DMS53 treated with DMSO at 0.1 percent for 48 hours (cell line): ENCODE measurements at regions not wholly inside any gene's neighbourhood (a gene's known extent, or its start where the extent isn't known, plus 50 kb on each side); places are given as distances from the start of the nearest gene placed in this dataset.
"Not testable (repeated sequence)": the region's sequence is repeated elsewhere in the genome, so short reads cannot be mapped to it uniquely, and the experiment has no call there.

Experiments
- DNase-seq: peaks from one replicate; lab custom pipeline; 2025; ENCODE audit not compliant: unreplicated experiment; lab: John Stamatoyannopoulos, UW

DNA sequence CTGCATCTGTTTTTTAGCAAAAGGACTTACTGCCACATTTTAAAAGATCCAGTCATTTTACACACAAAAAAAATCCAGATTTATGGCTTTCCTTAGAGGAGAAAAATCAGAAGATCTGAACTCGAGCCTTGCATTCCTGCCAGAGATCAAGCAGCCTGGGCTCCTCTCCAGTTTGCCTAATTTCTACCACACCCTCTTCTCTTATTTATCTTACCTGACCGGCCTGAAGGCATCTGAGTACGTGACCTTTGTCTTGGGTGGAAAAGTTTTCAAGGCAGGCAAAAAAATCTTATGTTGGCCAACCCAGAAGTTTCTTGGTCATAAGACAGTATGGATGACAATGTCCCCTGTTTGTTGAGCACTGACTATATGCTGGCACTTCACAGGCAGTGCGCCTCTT lies 60.3 kb downstream of the CHRD start:
- no peak for DNase-seq

GRCh38 chr3:184441202-184441900 lies 61.5 kb downstream of the CHRD start:
- DNase-seq, result no peak

DNA sequence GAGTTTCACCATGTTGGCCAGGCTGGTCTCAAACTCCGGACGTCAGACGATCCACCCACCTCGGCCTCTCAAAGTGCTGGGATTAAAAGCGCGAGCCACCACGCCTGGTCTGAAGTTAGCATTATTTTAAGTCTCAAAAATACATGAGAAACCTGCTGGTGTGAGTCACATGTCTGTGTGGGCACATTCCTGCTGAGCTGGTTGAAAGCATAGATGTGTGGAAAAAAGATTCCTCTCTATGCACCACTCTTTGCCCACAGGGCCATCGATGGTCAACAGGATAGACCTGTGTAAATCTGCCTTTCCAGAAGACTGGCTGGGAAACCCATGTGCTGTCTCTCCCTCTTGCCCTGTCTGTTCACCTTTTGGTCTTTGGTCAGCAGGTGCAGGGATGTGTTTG lies 63.5 kb downstream of the CHRD start:
- DNase-seq, result no peak

GRCh38 chr3:184443831-184444230 lies 64.0 kb downstream of the CHRD start:
- DNase-seq, result no peak

DNA sequence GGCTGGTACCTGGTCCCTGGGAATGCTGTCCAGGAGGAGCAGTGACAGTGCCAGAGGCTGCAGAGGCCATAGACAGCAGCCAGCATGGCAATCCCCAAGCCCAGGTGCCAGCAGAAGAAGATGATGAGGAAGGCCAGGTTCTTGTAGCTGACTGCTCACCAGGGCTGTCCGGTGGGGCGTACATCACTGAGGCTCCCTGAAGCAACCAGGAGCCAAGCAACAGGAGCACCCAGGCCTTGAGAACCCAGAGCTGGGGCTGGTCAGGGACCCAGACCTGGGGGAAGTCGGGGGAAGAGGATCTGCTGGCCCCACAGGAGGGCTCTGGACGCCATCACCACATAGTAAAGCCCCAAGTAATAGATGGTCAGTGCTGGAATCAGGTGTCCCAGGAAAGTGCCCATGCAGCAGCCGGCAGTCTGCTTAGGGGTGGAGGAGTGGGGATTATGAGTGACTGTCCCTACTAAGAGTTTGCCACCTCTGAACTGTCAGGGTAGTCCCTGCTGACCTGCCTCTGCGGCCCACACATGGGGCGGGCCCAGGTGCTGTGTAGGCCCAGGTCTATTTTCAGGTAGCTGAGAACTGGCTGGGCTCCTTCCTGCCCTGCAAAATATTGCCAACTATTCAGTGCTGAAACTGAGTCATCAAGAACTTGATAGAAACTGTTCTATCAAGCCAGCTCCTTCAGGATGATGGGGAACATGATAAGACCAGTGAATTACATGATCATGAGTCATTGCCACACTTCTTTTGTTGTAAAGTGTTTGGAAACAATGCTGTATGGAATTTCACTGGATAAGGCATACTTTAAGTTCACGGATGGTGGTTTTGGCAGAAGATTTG lies 68.7 kb downstream of the CHRD start:
- DNase-seq, result no peak

- no peak for DNase-seq
Observed at GRCh38 chr3:184449161-184449515, 69.3 kb downstream of the CHRD start.

DNA sequence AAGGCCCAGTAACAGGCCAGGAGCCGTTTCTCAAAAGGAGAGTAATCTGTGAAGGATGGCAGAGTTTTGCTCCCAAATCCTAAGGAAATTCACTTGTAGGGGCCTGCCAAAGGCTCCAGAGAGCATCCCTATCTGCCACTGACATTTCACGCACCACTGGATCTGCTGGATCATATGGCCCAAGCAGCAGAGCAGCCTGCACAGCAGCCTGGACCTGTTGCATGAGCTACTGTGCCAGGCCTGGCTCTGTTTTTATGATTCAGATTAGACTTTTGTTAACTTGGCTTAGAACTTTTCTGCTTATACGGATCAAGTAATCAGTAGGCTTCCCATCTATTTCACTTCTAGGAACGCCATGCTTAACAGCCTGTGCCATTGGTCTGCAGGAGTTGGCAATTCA lies 70.7 kb downstream of the CHRD start:
- no peak for DNase-seq

DNA sequence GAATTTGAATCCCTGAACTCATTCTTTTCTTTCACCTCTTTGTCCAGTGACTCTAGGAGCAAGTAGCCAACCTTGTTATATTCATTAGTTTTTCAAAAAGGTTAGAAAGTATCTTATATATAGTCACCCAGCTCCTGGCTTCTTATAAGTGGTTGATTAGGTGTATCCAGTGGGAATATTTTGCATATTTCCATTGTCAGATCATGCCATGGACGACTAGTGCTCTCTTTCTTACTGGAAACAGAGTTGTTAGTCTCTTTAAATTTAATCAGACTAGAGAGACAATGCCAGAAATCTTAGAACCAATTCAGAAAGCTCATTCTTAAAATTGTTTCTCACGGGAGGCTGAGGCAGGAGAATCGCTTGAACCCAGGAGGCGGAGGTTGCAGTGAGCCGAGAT lies 73.4 kb downstream of the CHRD start:
- DNase-seq, result no peak

DNA sequence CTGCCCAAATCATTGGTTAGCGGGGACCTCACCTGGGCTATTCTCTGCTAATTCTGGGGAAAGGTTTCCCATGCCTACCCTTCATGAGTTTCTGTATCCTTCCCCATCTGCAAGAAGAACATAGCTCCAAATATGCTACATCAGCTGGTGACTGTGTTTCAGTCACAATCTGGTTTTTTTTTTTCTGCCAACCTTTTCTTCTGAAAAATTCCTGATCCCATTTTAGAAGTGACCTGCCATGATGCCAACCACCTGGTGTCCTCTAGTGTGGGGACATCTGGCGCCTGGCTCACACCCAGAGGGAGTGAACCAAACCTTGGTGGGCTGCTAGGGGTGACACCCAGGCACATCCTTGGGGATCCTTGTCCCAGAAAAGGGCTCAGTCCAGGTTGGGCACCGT lies 76.1 kb downstream of the CHRD start:
- no peak for DNase-seq

GRCh38 chr3:184456476-184456875 lies 76.6 kb downstream of the CHRD start:
- DNase-seq, result no peak

- no peak for DNase-seq
Observed at GRCh38 chr3:184457329-184457728, 77.5 kb downstream of the CHRD start.

DNA sequence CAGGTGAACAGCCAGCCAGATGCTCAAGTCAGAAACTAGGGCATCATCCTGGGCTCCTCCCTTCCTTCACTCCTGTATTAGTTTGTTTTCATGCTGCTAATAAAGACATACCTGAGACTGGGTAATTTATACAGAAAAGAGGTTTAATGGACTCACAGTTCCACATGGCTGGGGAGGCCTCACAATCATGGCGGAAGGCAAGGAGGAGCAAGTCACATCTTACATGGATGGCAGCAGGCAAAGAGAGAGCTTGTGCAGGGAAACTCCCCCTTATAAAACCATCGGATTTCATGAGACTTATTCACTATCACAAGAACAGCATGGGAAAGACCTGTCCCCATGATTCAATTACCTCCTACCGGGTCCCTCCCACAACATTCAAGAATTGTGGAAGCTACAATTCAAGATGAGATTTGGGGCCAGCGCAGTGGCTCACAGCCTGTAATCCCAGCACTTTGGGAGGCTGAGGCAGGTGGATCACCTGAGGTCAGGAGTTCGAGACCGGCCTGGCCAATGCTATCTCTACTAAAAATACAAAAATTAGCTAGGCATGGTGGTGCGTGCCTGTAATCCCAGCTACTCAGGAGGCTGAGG lies 78.0 kb downstream of the CHRD start:
- DNase-seq, result not testable (repeated sequence)

DNA sequence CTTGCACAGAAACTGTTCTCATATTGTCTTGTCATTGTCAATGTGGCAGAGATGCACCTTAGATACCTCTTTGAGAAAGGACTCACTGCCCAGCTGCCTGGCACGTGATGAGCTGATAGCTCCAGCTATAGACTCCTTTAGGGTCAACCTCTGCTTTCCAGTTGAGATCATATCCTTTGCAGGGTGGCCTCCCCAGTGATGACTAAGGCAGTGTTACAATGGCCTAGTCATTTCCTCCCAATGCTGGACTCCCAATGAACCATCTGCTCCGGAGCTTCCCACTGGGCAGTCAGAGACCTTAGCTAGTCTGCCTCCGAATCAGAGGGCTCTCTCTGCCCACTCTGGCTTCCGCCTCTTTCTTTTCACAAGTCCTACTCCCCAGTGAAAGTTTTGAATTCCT lies 79.5 kb downstream of the CHRD start:
- no peak for DNase-seq

GRCh38 chr3:184460276-184460675 lies 80.4 kb downstream of the CHRD start:
- no peak for DNase-seq

DNA sequence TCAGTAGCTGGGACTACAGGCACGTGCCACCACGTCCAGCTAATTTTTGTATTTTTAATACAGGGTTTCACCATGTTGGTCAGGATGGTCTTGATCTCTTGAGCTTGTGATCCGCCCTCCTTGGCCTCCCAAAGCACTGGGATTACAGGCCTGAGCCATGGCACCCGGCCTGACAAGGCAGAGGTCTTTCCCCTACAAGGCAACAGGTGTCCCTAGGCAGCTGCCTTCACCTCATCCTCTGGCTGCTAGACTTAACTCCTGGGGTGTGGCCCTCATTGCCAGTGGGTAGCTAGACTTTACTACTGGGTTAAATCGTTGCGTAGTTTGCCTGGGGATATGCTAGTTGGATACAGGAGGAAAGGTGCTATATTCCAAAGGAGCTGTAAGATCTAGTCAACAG lies 81.4 kb downstream of the CHRD start:
- DNase-seq, result no peak

GRCh38 chr3:184465883-184466412 lies 86.1 kb downstream of the CHRD start:
- no peak for DNase-seq

DNA sequence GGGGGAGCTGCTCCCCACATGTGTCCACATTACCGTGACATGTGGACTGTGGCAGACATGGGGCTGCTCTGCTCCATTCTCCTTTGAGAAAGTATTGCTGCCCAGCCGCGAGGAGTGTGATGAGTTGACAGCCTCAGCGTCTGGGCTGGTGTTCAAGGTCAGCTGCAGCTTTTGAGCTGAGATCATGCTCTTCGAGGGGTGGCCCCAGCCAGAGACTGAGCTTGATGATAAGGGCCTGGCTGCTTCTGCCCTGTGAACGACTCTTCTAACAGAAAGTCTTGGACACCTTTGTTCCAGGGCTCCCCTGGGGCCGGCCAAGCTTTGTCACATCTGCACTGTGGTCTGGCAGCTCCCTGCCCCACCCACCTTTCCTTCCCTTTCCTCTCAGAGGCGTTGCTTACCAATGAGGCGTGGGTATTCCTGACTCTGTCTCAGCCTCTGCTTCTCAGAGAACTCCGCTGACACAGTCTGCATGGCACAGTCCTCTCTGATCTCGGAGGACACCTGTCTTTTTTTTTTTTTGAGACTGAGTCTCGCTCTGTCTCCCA lies 86.6 kb downstream of the CHRD start:
- no peak for DNase-seq

DNA sequence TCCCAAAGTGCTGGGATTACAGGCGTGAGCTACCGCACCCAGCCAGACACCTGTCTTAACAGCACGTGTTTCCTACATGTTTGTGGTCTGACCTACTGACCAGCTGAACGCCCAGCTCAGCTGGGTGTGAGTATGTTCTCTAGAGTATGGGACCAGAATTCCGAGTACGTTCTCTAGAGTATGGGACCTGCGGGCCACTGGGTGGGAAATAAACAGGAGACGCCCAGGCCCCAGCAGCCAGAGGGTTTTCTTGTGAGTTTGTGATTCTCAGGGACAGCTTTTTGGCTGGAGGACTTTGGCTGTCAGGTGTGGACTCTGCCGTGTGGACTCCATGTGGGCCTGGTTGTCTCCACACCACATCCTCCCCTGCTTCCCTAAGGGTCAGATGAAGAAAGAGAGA lies 87.3 kb downstream of the CHRD start:
- DNase-seq, result no peak

DNA sequence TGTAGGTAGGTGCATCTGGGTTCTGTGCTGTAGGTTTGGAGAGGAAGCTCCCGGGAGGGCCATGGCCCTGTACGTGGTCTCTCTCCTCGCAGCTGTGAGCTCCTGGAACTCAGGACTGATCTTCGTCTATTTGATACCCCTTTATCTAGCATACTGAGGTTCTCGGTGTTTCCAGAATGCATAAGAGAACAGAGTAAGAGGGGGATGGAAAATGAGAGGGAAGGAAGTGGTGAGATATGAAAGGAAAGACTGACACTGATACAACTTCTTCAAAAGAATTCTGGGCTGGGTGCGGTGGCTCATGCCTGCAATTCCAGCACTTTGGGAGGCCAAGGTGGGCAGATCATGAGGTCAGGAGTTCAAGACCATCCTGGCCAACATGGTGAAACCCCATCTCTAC lies 90.7 kb downstream of the CHRD start:
- no peak for DNase-seq

DNA sequence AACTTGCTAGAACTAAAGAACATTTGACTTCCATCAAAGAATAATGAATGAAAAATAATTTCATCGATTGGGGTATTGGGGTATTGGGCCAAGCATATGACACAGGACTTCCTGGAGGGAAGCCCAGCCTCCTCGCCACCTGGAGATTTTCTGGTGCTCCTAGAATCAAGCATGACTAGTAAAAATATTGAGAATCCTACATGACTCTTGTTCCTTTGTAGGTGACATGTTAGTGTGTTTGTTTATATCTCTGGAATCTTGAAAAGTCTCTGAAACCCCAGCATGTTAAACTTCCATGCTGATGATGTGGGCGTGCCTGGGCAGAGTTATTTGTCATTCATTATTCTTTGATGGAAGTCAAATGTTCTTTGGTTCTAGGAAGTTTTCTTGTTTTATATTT lies 90.1 kb upstream of the EPHB3 start:
- no peak for DNase-seq

- no peak for DNase-seq
Observed at GRCh38 chr3:184472723-184473428, 88.7 kb upstream of the EPHB3 start.
